ENCODE measurements at regions not wholly inside any gene's neighbourhood (a gene's known extent, or its start where the extent isn't known, plus 50 kb on each side); places are given as distances from the start of the nearest gene placed in this dataset.

DNA sequence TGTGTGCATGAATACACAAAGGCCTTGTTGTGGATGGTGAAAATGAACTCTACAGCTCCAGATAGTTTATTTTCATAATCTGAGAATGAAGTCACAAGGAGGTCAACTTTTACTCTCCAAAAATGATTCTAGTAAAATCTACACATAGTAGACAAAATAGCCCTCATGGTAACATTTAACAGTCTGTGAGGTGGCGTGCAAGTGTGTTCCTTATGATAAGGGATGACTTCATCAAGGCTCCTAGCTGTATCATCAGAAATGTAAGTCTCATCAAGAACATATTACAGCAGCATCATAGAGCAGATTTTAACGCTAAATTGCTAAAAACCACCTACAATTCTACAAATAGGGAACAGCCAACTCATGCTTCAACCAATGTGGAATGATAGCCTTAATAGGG lies 72.3 kb upstream of the RIOK3 start:
- WGBS (ENCODE audit: missing lambda C conversion rate): 72% methylated on average over 2 of the region's 2 CpGs
- no peak overlapping the region for H3K4me3 ChIP-seq
- ATAC-seq: no peak
- H3K27ac ChIP-seq: peak overlapping the region; percentile 60 to 83; a peak in 5 of 6 replicates
- H3K4me1 ChIP-seq: peaks cover 44% of the 10 kb centered on the region
- H3K4me2 ChIP-seq: peak overlapping the region; percentile 55
- POLR2A ChIA-PET: interaction anchor here (0.8 to 1.3 kb wide), 2 partner anchors 25 to 247 kb away, joined by 3 read pairs; no protein-coding TSS in a partner anchor
- DNase-seq (ENCODE audit: low read depth in 1 of 2, low spot score in 1 of 2): no peak
- no peaks in the 10 kb centered on the region for H3K9me3 ChIP-seq
- no peak for TF ChIP-seq BHLHE40 (IDR thresholded peaks at IDR 0.05; ENCODE audit: low read depth, low read length)
- TF ChIP-seq, protein P1, sequence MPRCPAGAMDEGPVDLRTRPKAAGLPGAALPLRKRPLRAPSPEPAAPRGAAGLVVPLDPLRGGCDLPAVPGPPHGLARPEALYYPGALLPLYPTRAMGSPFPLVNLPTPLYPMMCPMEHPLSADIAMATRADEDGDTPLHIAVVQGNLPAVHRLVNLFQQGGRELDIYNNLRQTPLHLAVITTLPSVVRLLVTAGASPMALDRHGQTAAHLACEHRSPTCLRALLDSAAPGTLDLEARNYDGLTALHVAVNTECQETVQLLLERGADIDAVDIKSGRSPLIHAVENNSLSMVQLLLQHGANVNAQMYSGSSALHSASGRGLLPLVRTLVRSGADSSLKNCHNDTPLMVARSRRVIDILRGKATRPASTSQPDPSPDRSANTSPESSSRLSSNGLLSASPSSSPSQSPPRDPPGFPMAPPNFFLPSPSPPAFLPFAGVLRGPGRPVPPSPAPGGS (IDR thresholded peaks at IDR 0.05): no peak
- TF ChIP-seq, protein P2, sequence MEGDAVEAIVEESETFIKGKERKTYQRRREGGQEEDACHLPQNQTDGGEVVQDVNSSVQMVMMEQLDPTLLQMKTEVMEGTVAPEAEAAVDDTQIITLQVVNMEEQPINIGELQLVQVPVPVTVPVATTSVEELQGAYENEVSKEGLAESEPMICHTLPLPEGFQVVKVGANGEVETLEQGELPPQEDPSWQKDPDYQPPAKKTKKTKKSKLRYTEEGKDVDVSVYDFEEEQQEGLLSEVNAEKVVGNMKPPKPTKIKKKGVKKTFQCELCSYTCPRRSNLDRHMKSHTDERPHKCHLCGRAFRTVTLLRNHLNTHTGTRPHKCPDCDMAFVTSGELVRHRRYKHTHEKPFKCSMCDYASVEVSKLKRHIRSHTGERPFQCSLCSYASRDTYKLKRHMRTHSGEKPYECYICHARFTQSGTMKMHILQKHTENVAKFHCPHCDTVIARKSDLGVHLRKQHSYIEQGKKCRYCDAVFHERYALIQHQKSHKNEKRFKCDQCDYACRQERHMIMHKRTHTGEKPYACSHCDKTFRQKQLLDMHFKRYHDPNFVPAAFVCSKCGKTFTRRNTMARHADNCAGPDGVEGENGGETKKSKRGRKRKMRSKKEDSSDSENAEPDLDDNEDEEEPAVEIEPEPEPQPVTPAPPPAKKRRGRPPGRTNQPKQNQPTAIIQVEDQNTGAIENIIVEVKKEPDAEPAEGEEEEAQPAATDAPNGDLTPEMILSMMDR (IDR thresholded peaks at IDR 0.05): no peak
- CTCF ChIA-PET: interaction anchor here (0.6 to 3.4 kb wide), 7 partner anchors 9 to 350 kb away, joined by 3 to 16 read pairs (median 4); no protein-coding TSS in a partner anchor
- no peak for FAIRE-seq

DNA sequence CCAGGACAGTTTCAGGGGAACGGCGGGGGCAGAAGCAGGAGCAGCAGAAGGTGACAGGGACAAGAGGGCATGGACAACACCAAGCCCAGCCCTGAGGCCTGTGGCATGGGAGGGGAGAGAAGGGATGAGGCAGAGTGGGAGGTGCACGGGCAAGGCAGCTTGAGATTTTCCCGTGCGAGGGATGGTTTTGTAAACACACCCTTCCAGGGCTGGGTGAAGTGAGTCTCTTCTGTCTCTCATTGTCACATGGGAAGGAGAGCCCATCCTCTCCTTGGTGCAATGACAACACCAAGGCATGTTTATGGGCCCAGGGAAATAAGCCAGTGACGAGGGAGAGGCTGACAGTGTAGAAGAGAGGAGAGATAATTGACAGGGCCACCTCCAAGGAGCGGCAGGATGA lies 69.6 kb upstream of the RIOK3 start:
- Histone ChIP-seq H3K4me1 (peaks cover 32% of the 10 kb centered on the region), H3K27ac (peak overlapping the region in 1 of 2 experiments; percentile 59; a peak in 1 of 6 replicates), H3K9me3 (no peaks in the 10 kb centered on the region), H3K4me3 (no peak overlapping the region), H3K4me2 (no peak overlapping the region)
- no peak for FAIRE-seq
- CTCF ChIA-PET: no interaction called here
- no peak for ATAC-seq
- POLR2A ChIA-PET: no interaction called here
- DNase-seq (ENCODE audit: low read depth in 1 of 2, low spot score in 1 of 2): no peak
- WGBS (ENCODE audit: missing lambda C conversion rate): 71% methylated on average over 7 of the region's 7 CpGs
- TF ChIP-seq ZFP36 (IDR thresholded peaks at IDR 0.05; ENCODE audit: borderline replicate concordance, partially characterized antibody) (no peak), POLR2AphosphoS2 (conservative IDR thresholded peaks at IDR 0.05; ENCODE audit: low read length) (no peak), GATA3 (IDR thresholded peaks at IDR 0.05; ENCODE audit: borderline replicate concordance) (no peak), POLR2A (IDR thresholded peaks at IDR 0.05; ENCODE audit: low read length) (no peak), RARB (CRISPR knock-in tag; IDR thresholded peaks at IDR 0.05) (no peak), EHF (CRISPR knock-in tag; IDR thresholded peaks at IDR 0.05) (no peak), SMC3 (IDR thresholded peaks at IDR 0.05) (no peak)
- TF ChIP-seq, protein P2 (IDR thresholded peaks at IDR 0.05): no peak
- TF ChIP-seq, protein P3, sequence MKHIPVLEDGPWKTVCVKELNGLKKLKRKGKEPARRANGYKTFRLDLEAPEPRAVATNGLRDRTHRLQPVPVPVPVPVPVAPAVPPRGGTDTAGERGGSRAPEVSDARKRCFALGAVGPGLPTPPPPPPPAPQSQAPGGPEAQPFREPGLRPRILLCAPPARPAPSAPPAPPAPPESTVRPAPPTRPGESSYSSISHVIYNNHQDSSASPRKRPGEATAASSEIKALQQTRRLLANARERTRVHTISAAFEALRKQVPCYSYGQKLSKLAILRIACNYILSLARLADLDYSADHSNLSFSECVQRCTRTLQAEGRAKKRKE (CRISPR knock-in tag; IDR thresholded peaks at IDR 0.05; ENCODE audit: low read depth): no peak

DNA sequence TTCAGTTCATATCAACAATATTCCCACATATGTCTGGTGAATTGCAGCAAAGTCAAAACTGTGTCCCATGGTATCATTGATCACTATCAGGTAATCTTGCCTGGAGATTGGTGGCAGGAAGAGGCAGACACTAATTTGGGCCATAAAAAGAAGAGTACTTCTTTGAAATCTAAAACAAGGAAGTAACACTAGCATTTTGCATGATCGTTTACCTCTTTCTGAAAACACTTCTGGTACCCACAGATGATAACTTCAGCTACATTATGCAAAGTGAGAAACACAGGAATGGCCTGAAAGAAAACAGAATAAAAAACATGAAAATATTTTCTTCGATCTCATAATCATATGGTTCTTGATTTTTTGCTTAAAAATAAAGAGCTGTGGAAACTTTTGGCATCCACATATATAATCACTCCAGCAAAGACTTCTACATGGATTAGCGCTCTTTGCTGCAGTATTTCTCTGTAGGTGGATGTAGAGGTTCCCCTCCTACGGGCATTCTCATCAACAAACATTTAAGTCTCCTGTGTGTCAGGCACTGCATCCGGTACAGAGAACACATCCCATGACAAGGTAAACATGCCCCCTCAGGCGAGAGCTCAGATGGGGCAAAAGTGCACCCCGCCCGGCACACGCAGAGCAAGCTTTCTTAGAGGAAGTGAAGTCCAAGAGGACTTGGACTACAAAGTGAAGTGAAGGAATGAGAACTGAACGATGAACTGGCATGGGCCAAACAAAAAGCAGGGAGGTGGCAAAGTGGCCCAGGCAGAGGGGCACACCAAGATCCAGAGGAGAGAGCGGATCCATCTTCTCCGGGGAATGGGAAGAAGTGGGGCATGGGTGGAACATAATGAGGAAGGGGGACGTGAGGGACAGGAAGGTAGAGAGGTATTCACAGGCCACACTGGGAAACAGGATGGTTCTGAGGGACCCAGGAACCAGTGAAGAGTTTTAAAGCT lies 68.0 kb upstream of the RIOK3 start:
- CTCF ChIA-PET: interaction anchor here (1.2 to 1.3 kb wide), 2 partner anchors 27 to 121 kb away, joined by 3 to 5 read pairs; no protein-coding TSS in a partner anchor
- FAIRE-seq (no peak), DNase-seq (ENCODE audit: low read depth in 1 of 2, low spot score in 1 of 2) (no peak), ATAC-seq (no peak)
- H3K9me3 ChIP-seq: no peaks in the 10 kb centered on the region
- no peak overlapping the region for H3K4me3 ChIP-seq
- POLR2A ChIA-PET: no interaction called here
- peak overlapping the region in 1 of 2 experiments; percentile 47; a peak in 2 of 6 replicates for H3K27ac ChIP-seq
- H3K4me1 ChIP-seq: peaks cover 23% of the 10 kb centered on the region
- WGBS (ENCODE audit: missing lambda C conversion rate): 60% methylated on average over 11 of the region's 13 CpGs
- H3K4me2 ChIP-seq: 0 out of 3 replicates have a peak overlapping the region, but pooled peaks have one; percentile 12
- TF ChIP-seq, protein P4, sequence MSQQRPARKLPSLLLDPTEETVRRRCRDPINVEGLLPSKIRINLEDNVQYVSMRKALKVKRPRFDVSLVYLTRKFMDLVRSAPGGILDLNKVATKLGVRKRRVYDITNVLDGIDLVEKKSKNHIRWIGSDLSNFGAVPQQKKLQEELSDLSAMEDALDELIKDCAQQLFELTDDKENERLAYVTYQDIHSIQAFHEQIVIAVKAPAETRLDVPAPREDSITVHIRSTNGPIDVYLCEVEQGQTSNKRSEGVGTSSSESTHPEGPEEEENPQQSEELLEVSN (IDR thresholded peaks at IDR 0.05; ENCODE audit: borderline replicate concordance, low read depth): no peak
- TF ChIP-seq, protein P5, sequence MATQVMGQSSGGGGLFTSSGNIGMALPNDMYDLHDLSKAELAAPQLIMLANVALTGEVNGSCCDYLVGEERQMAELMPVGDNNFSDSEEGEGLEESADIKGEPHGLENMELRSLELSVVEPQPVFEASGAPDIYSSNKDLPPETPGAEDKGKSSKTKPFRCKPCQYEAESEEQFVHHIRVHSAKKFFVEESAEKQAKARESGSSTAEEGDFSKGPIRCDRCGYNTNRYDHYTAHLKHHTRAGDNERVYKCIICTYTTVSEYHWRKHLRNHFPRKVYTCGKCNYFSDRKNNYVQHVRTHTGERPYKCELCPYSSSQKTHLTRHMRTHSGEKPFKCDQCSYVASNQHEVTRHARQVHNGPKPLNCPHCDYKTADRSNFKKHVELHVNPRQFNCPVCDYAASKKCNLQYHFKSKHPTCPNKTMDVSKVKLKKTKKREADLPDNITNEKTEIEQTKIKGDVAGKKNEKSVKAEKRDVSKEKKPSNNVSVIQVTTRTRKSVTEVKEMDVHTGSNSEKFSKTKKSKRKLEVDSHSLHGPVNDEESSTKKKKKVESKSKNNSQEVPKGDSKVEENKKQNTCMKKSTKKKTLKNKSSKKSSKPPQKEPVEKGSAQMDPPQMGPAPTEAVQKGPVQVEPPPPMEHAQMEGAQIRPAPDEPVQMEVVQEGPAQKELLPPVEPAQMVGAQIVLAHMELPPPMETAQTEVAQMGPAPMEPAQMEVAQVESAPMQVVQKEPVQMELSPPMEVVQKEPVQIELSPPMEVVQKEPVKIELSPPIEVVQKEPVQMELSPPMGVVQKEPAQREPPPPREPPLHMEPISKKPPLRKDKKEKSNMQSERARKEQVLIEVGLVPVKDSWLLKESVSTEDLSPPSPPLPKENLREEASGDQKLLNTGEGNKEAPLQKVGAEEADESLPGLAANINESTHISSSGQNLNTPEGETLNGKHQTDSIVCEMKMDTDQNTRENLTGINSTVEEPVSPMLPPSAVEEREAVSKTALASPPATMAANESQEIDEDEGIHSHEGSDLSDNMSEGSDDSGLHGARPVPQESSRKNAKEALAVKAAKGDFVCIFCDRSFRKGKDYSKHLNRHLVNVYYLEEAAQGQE (IDR thresholded peaks at IDR 0.05): no peak
- TF ChIP-seq CHD4 (IDR thresholded peaks at IDR 0.05; ENCODE audit: borderline replicate concordance) (no peak), MAZ (IDR thresholded peaks at IDR 0.05; ENCODE audit: borderline replicate concordance, low read depth, low read length) (no peak), HEYL (CRISPR knock-in tag; IDR thresholded peaks at IDR 0.05) (no peak), GATA3 (IDR thresholded peaks at IDR 0.05; ENCODE audit: borderline replicate concordance) (no peak), KDM5A (IDR thresholded peaks at IDR 0.05) (no peak), MAFK (IDR thresholded peaks at IDR 0.05; ENCODE audit: partially characterized antibody) (no peak), POLR2AphosphoS2 (conservative IDR thresholded peaks at IDR 0.05; ENCODE audit: low read length) (no peak)

All from A549 (cell line).